HG02870 (cell line): ENCODE measurements at regions not wholly inside any gene's neighbourhood (a gene's known extent, or its start where the extent isn't known, plus 50 kb on each side); places are given as distances from the start of the nearest gene placed in this dataset.
A peak's percentile ranks its signal among the peaks of the same experiment; 100 is the strongest.

ENCODE experiments used
- ATAC-seq: cut with Tn5 transposase; IDR thresholded peaks from one replicate; pipeline ENCODE4 v1.9.1; 2021; ENCODE audit warnings: mild to moderate bottlenecking, moderate library complexity; ENCODE audit not compliant: unreplicated experiment

DNA sequence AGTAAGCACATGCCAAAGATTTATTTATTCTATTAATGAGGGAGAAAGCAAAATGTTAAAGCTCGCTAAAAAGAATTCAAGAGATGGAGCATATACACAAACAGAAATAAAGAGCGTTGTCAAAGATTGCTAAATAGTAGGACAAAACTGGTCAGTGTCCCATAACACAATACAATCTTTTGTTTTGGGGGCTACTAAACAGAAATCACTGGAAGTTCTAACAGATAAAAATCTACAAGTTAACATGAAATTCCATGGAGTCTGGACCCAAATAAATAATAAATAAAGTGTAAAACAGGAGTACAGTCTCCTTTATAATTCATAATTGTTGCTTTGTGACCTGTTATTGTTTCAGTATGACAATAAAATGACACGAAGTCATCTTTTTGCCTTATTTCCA is 115.2 kb upstream of the CNTNAP4 start:
- ATAC-seq = no peak

GRCh38 chr16:76164970-76165558 is 112.1 kb upstream of the CNTNAP4 start:
- ATAC-seq = peak; percentile 83

GRCh38 chr16:76175718-76176117 is 101.5 kb upstream of the CNTNAP4 start:
- no peak for ATAC-seq

GRCh38 chr16:76176153-76176552 is 101.0 kb upstream of the CNTNAP4 start:
- ATAC-seq = peak; percentile 98

DNA sequence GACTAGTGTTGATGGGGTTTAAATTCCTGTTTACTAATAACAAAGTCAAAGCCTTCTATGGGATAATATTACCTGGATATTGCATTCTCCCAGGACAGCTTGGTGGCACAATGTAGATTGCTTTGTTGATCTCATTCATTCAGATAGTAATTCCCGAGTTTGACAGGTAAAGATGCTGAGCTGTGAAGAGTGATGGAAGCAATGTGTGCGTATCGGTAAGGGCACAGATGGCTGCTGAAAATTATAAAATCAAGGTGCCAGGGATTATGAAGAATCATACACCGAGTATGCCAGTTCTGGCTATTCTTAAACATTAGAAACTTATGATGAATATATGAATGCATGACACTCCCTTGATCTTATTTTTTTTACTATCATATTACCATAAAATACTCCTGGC is 100.6 kb upstream of the CNTNAP4 start:
- no peak for ATAC-seq

DNA sequence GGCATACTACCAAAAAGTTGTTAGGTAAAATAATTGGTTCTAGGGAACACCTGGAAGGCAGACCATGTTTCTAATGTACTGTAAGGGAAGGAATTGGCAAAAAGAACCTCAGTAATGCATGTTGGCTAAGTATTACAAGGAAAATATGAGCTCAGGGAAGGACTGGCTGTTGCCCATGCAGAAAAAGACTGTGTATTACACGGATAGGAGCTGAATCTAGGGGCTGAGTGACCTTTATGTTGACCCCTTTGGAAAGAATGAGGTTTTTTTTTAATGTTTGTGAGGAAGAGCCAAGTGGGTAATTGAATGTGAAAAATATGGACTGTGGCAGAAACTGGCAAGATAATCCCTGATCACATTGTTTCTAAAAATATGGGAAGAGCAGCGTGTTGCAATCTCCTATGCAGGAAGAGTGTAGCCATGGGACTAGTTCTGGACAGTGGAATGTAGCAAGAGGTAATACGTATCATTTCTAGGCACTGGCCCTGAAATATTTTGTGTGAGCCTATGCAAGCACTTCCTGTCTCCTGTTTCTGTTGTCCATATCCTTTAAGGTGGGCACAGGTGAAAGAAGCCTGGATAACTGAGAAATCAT is 95.1 kb upstream of the CNTNAP4 start:
- no peak for ATAC-seq

DNA sequence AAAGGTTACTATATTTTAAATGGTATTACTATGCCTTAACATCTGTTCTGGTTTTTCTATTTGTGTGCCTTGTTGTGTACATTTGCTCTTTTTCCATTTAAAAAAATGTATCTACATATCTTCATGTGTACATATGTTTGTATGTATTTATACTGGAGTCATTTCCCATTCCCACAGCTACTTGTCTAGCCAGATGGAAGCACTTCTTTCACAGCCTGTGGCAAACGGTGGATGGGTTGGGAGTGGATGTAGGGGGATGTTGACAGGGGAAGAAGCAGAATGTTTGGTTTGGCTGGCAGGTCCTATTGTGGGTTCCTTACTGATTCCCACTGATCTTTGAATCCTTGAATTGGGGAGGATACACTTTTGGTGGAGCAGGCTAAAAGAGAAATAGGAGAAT is 93.6 kb upstream of the CNTNAP4 start:
- ATAC-seq = no peak

- ATAC-seq = no peak
Measured at GRCh38 chr16:76190057-76190456, 87.1 kb upstream of the CNTNAP4 start.

DNA sequence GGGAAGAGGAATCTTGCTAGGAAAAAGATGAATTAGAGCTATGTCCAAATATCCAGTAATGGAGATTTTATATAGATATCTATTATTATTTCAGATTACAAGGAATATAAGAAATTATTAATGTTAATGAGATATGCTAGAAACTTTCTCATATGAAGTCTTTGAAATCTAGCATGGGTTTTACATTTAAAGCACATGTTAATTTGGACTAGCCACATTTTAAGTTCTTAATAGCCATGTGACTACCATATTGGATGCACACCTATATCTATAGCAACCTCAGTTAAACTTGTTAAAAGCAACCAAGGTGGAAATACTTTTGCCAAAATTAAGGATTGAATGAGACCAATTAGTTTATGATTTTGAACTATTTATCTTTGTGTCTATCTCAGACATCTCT is 86.7 kb upstream of the CNTNAP4 start:
- no peak for ATAC-seq

DNA sequence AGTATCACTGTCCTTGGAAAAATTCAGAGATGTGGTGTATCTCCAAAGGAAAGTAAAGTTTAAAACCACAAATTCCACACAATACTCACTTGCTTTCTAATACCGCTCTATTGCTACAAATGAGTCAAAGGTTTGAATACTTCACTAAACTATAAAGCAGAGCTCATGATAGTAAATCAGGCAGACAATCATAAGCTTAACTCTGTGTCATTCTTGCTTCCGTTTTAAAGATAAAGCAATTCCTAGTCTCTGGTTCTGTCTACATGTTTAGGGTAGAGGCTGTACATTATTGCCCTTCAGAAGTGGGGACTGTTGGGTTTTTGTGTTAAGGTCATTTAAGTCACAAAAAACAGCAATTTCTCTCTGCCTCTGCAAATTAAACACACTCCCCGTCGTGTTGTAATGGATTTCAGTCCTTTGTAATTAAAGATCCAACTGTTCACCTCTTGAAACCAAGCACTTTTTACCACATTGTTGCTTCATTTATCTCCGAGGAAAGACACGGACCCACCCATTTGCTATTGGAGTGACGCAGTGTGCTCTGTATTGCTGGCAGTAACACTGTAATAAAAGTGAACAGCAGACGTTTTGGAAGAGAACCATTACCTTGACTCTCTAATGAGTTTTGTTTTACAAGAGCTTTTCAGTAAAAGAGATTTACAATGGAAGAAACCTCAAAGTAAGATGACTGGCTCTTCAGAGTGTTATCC is 83.1 kb upstream of the CNTNAP4 start:
- no peak for ATAC-seq

DNA sequence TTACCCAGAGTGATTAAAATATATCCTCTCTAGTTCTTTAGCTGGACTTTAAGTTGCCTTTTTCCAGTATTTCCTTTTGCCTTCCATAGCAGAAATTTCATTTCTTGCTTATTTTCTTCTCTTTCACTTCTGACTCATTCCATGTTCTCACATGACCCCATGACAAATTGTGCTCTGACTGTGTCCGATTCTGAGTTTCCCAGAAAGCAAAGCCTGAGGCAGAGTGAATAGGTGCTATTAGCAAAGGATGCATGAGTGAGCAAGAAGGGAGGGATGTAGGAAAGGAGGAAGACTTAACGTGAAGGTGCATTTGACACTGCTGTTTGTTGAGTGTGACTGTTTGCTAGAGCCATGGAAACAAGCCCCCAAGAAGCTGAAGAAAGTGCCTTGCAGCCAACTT is 82.6 kb upstream of the CNTNAP4 start:
- ATAC-seq = no peak

DNA sequence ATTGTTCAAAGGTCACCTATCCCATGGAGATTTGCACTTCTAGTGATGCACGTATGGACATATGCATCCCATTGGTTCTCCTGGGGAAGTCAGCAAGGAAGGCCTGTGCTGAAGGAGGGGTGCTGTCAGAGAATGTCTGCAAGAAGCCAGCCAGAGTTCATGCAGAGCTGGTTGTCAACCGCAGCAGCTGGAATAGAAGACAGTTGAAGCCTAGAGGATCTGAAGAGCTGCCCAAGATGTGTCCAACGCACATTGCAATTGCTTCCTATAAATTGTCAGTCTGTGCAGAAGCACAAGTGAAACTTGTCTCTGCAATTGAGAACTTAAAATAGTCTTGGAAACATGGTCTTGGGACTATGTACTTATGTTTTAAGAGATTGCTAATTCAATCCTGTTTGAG is 82.1 kb upstream of the CNTNAP4 start:
- ATAC-seq = no peak

- ATAC-seq = no peak
Measured at GRCh38 chr16:76195648-76196047, 81.6 kb upstream of the CNTNAP4 start.

- no peak for ATAC-seq
Measured at GRCh38 chr16:76197900-76198299, 79.3 kb upstream of the CNTNAP4 start.

DNA sequence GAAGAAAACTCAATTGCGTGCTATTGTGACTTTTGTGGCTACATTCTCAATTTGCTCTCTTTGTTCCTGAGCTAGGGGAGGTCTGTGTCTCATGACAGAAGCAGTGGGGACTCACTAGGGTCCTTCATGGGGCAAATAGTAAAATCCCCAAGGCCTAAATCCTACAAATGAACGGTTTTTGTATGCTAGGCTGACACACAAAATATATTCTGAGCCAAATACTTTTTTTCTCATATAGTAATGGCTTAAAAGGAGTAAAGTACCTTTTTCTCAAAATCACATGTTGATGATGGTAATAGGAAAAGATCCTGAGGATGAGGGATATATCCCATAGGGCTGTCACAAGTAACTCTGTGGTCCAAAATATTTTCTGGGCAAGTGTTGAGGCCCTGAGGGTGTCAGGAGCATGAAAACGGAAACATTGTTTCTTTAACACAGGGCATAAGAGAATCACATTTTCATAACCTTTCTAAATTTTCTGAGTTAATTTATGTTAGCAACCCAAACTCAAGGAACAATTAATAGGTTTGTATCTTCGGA is 77.5 kb upstream of the CNTNAP4 start:
- ATAC-seq = no peak

- no peak for ATAC-seq
Measured at GRCh38 chr16:76201385-76201784, 75.8 kb upstream of the CNTNAP4 start.

GRCh38 chr16:76204249-76204648 is 73.0 kb upstream of the CNTNAP4 start:
- ATAC-seq = no peak

DNA sequence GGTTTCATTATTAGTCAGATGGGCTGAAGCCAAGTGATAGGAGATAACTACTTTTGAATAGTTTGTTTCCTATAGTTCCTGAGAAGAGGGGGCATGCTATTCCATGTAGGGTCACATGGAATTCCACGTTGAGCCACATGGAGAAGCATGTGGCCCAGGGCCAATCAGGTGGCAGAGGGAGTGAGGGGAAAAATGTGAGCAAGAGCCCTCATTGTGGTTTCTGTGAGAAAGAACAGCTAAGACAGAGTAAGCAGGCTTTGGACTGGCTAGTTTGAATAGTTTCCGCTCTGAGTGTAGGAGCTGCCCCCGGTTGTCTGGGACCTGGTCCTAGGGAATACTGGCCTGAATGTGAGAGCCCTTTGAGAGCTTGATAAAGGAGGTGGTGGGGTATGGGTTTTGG is 69.9 kb upstream of the CNTNAP4 start:
- ATAC-seq = peak; percentile 47

GRCh38 chr16:76210157-76210556 is 67.0 kb upstream of the CNTNAP4 start:
- no peak for ATAC-seq

DNA sequence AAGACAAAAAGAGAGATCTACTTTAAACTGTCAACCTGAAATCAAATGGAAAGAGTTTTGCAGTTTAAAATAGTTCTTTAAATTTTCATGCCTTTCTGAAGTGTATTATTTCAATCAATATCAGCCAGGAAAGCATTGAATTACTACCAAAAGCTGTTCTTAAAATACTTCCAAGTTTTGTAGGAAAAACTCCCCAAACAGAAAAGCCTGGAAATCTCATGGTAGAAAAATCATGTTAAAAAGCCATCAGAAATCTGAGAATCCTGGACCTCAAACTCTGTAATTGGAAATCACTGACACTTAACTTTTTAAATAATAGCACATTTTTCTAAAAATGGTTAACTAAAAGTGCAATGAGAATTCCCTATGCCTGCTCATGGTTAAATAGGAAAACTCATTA is 63.3 kb upstream of the CNTNAP4 start:
- ATAC-seq = no peak

DNA sequence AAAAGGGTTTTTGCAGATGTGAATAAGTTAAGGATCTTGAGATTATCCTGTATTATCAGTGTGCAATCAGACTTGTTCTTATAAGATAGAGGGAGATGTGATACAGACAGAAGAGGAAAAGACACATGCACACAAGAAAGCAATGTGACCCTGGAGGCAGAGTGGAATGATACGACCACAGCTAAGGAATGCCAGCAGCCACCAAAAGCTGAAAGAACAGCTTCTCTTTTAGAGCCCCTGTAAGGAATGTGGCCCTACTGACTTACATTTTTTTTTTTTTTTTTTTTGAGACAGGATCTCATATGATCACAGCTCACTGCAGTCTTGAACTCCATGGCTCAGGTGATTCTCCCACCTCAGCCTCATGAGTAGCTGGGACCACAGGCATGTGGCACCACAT is 62.3 kb upstream of the CNTNAP4 start:
- ATAC-seq = no peak

GRCh38 chr16:76222087-76222486 is 55.1 kb upstream of the CNTNAP4 start:
- no peak for ATAC-seq
